ENCODE measurements at regions not wholly inside any gene's neighbourhood (a gene's known extent, or its start where the extent isn't known, plus 50 kb on each side); places are given as distances from the start of the nearest gene placed in this dataset.

DNA sequence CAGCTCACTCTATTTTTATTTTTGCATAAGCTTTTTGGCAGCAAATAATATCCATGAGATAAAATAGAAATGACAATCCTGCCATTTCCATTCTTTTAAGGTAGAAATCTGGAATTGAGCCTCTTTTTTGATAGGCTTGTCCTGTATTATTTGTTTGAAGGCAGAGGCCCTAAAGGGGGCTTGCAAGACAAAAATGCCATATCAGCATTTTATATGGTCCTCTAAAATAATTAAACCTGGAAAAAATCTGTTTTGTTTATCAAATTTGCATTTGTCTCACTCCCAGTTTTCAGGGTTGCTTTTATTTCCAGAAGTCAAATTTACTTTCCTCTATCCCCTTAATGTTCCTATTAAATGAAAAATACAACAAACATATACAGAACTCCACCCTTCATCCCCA lies 134.9 kb upstream of the GAP43 start:
- TF ChIP-seq CTCF (conservative IDR thresholded peaks at IDR 0.05), result no peak
- no peak overlapping the region for H2AFZ ChIP-seq (ENCODE audit: low read length)
- no peak overlapping the region for H2BK5ac ChIP-seq (ENCODE audit: insufficient read length, low read length)
- H2BK20ac ChIP-seq (ENCODE audit: low read depth, low read length, poor library complexity, severe bottlenecking), result no peak overlapping the region
- no peaks in the 10 kb centered on the region for H3K4me1 ChIP-seq (ENCODE audit: insufficient read depth, low read length)
- H3K27me3 ChIP-seq (ENCODE audit: insufficient read depth, low read length), result no peaks in the 10 kb centered on the region
- H3K56ac ChIP-seq (ENCODE audit: insufficient read length, low read depth, low read length), result no peak overlapping the region
- H4K8ac ChIP-seq (replicated peaks; ENCODE audit: insufficient read length, low read depth, low read length), result no peak overlapping the region
- no peak overlapping the region for H3T11ph ChIP-seq (ENCODE audit: low read length)
- H2BK120ac ChIP-seq (ENCODE audit: low read depth, low read length, poor library complexity, severe bottlenecking), result no peak overlapping the region
- no peak overlapping the region for H3K23ac ChIP-seq (ENCODE audit: insufficient read length, low read depth, low read length)
- H3K27ac ChIP-seq (ENCODE audit: insufficient read length, low read depth, low read length), result no peak overlapping the region
- no peak overlapping the region for H3K4me3 Mint-ChIP-seq
- H3K9me3 Mint-ChIP-seq, result no peaks in the 10 kb centered on the region
- H4K20me1 ChIP-seq (ENCODE audit: control insufficient read depth, insufficient read depth, insufficient read length), result no peaks in the 10 kb centered on the region
- no peak overlapping the region for H3K18ac ChIP-seq (ENCODE audit: insufficient read length, low read depth, low read length)
- no peak overlapping the region for H4K91ac ChIP-seq (ENCODE audit: insufficient read length, low read depth, low read length)
- H3K9ac ChIP-seq (ENCODE audit: extremely low read depth, insufficient read length, low read length), result no peak overlapping the region
- H3K27ac Mint-ChIP-seq, result no peak overlapping the region; a peak in 1 of 7 replicates
- H3K9me3 ChIP-seq (ENCODE audit: control insufficient read depth, low read depth, low read length), result no peaks in the 10 kb centered on the region
- no peaks in the 10 kb centered on the region for H3K79me1 ChIP-seq (ENCODE audit: insufficient read depth, low read depth, low read length, poor library complexity, severe bottlenecking)
- DNase-seq, result no peak
- no peak overlapping the region for H2BK12ac ChIP-seq (ENCODE audit: insufficient read length, low read depth, low read length)
- H3K14ac ChIP-seq (ENCODE audit: insufficient read depth, low read length), result no peak overlapping the region
- H3K4me2 ChIP-seq (ENCODE audit: insufficient read depth, insufficient read length, low read length), result no peak overlapping the region
- H3K23me2 ChIP-seq (ENCODE audit: insufficient read length, low read depth, low read length, poor library complexity, severe bottlenecking), result no peaks in the 10 kb centered on the region
- H3K4ac ChIP-seq (ENCODE audit: low read depth, low read length), result no peak overlapping the region
- H3K27me3 Mint-ChIP-seq (ENCODE audit: low read depth), result no peaks in the 10 kb centered on the region
- H3K79me2 ChIP-seq (ENCODE audit: insufficient read depth, low read length), result no peaks in the 10 kb centered on the region
- H4K5ac ChIP-seq (ENCODE audit: insufficient read length, low read depth, low read length), result no peak overlapping the region
- no peak overlapping the region for H2BK15ac ChIP-seq (ENCODE audit: low read depth, low read length)
- no peaks in the 10 kb centered on the region; a peak in 1 of 4 replicates for H3K4me1 Mint-ChIP-seq
- H2AK5ac ChIP-seq (ENCODE audit: insufficient read length, low read length), result no peak overlapping the region
- H3K36me3 Mint-ChIP-seq (ENCODE audit: insufficient read depth in 1 of 3, low read depth in 3 of 3), result no peaks in the 10 kb centered on the region

Data from H9 (cell line).